DOHH2 (cell line): ENCODE measurements at regions not wholly inside any gene's neighbourhood (a gene's known extent, or its start where the extent isn't known, plus 50 kb on each side); places are given as distances from the start of the nearest gene placed in this dataset.

Experiments
- CTCF ChIP-seq: fragments of 200-600 bp; sonication (generic); IDR thresholded peaks from one replicate; pipeline ENCODE4 v1.5.1; 2014; ENCODE audit warnings: antibody characterized with exemption, mild to moderate bottlenecking, low read depth, low read length; ENCODE audit not compliant: poor library complexity, severe bottlenecking
- EZH2phosphoT487 ChIP-seq: fragments of 200-600 bp; sonication (generic); IDR thresholded peaks from 2 replicates; pipeline ENCODE4 v1.6.1; 2017; ENCODE audit warnings: borderline replicate concordance, mild to moderate bottlenecking, antibody characterized with exemption, low read length, moderate library complexity, mixed read lengths

GRCh38 chr1:116253566-116254382 is 119.3 kb upstream of the ATP1A1 start:
- TF ChIP-seq CTCF (no peak), EZH2phosphoT487 (no peak)
